Psoas muscle (tissue), 7 donors: ENCODE measurements at regions not wholly inside any gene's neighbourhood (a gene's known extent, or its start where the extent isn't known, plus 50 kb on each side); places are given as distances from the start of the nearest gene placed in this dataset.

Experiments
- ATAC-seq, 4 donors: fragments of 200-7000 bp; cut with Tn5 transposase; one replicate each; pipeline ENCODE4 v1.9.1; 2020; ENCODE audit warnings: moderate library complexity in 3 of 4, mild to moderate bottlenecking in 2 of 4
- DNase-seq, 2 donors: peaks; one replicate each; pipeline ENCODE4 v3.0.0-alpha.2; 2020
- H3K27ac ChIP-seq: fragments of 200-600 bp; one replicate; pipeline ENCODE4 v1.8.0; 2022
- H3K27me3 ChIP-seq, 3 donors: fragments of 200-600 bp in 1 of 3; one replicate each; pipeline versions ENCODE4 v1.6.1 to v1.8.0; 2013 to 2022; ENCODE audit warnings: low read length in 2 of 3, mild to moderate bottlenecking in 2 of 3, moderate library complexity in 1 of 3; ENCODE audit not compliant: insufficient read depth in 3 of 3
- H3K36me3 ChIP-seq, 2 donors: fragments of 200-600 bp in 1 of 2; one replicate each; pipeline versions ENCODE4 v1.6.1 to v1.8.0; 2013 to 2022; ENCODE audit warnings: low read depth in 1 of 2, mild to moderate bottlenecking in 1 of 2, moderate library complexity in 1 of 2; ENCODE audit not compliant: insufficient read depth in 1 of 2
- H3K4me1 ChIP-seq: fragments of 200-600 bp; one replicate; pipeline ENCODE4 v1.8.0; 2022
- H3K4me3 ChIP-seq: fragments of 200-600 bp; one replicate; pipeline ENCODE4 v1.8.0; 2022; ENCODE audit warnings: mild to moderate bottlenecking
- H3K9me3 ChIP-seq: fragments of 200-600 bp; one replicate; pipeline ENCODE4 v1.8.0; 2022
- CTCF ChIP-seq: fragments of 200-600 bp; IDR thresholded peaks from one replicate; pipeline ENCODE4 v1.8.0; 2022; ENCODE audit warnings: antibody characterized with exemption
- WGBS, 3 donors: extraction: QIAGEN DNeasy Blood & Tissue Kit; methylation state at CpG; one replicate each; pipeline versions ENCODE4 v1.1.6 to v1.1.7; 2013; 5-methylcytosine and 5-hydroxymethylcytosine counted together
- intact Hi-C, 2 donors: fragments of 100-400 bp; cut with DNase I; formaldehyde crosslinking; loops; one replicate each; pipeline versions ENCODE4 v1.11.0 to v1.14.2; 2022
- donor health status: healthy with polysubstance abuse.
- donor health status: DM: no; HTN: no; CAD: no; lungs with moderate emphysema.
- donor health status: Bipolar disorder and iron deficiency.
- donor health status: healthy.
- donor health status: DM: yes; HTN: yes; CAD: no.
- donor health status: DM: no; HTN: no; CAD: no.
- donor health status: DM: yes; HTN: yes; CAD: no.

GRCh38 chr1:102655034-102655433, 453.3 kb downstream of the COL11A1 start:
- Histone ChIP-seq H3K4me1 (no peaks in the 10 kb centered on the region), H3K36me3 (no peaks in the 10 kb centered on the region), H3K27me3 (no peaks in the 10 kb centered on the region), H3K9me3 (no peaks in the 10 kb centered on the region), H3K4me3 (no peak overlapping the region), H3K27ac (no peak overlapping the region)
- ATAC-seq (no peak), DNase-seq (no peak)
- intact Hi-C loops, result no loop called here
- 91 to 93% (median 93%) methylated on average over 8 of the region's 8 CpGs for WGBS, 3 donors
- TF ChIP-seq CTCF, result no peak

- intact Hi-C loops, result no loop called here
- Histone ChIP-seq H3K36me3 (no peaks in the 10 kb centered on the region), H3K4me3 (no peak overlapping the region), H3K9me3 (no peaks in the 10 kb centered on the region), H3K27me3 (no peaks in the 10 kb centered on the region), H3K27ac (no peak overlapping the region), H3K4me1 (no peaks in the 10 kb centered on the region)
- ATAC-seq, result no peak
- no peak for TF ChIP-seq CTCF
- WGBS, 3 donors, result 70 to 84% (median 75%) methylated on average over 1 of the region's 1 CpG
- no peak for DNase-seq
These were observed 467.4 kb downstream of the COL11A1 start for GRCh38 chr1:102640872-102641271.

GRCh38 chr1:102640312-102640711, 468.0 kb downstream of the COL11A1 start:
- intact Hi-C loops, result no loop called here
- Histone ChIP-seq H3K27ac (no peak overlapping the region), H3K4me3 (no peak overlapping the region), H3K4me1 (no peaks in the 10 kb centered on the region), H3K36me3 (no peaks in the 10 kb centered on the region), H3K27me3 (no peaks in the 10 kb centered on the region), H3K9me3 (no peaks in the 10 kb centered on the region)
- WGBS, 3 donors, result 86 to 94% (median 88%) methylated on average over 1 of the region's 1 CpG
- no peak for ATAC-seq
- DNase-seq, result no peak
- TF ChIP-seq CTCF, result no peak

- intact Hi-C loops, result no loop called here
- no peak for TF ChIP-seq CTCF
- Histone ChIP-seq H3K27me3 (no peaks in the 10 kb centered on the region), H3K9me3 (no peaks in the 10 kb centered on the region), H3K4me1 (no peaks in the 10 kb centered on the region), H3K27ac (no peak overlapping the region), H3K4me3 (no peak overlapping the region), H3K36me3 (no peaks in the 10 kb centered on the region)
- DNase-seq, result no peak
- ATAC-seq, result no peak
- WGBS, 3 donors, result 58 to 67% (median 59%) methylated on average over 3 of the region's 3 CpGs
These were observed 476.6 kb downstream of the COL11A1 start for GRCh38 chr1:102631691-102632090.

- TF ChIP-seq CTCF, result no peak
- Histone ChIP-seq H3K4me1 (no peaks in the 10 kb centered on the region), H3K9me3 (no peaks in the 10 kb centered on the region), H3K27me3 (no peaks in the 10 kb centered on the region), H3K4me3 (no peak overlapping the region), H3K27ac (no peak overlapping the region), H3K36me3 (no peaks in the 10 kb centered on the region)
- DNase-seq (no peak), ATAC-seq (no peak)
- intact Hi-C loops, result no loop called here
- 83 to 93% (median 86%) methylated on average over 1 of the region's 1 CpG for WGBS, 3 donors
These were observed 478.3 kb downstream of the COL11A1 start for GRCh38 chr1:102630041-102630440.
